GM12878 (cell line): ENCODE measurements at regions not wholly inside any gene's neighbourhood (a gene's known extent, or its start where the extent isn't known, plus 50 kb on each side); places are given as distances from the start of the nearest gene placed in this dataset.

Experiments used
- JUND ChIP-seq: IDR thresholded peaks from 2 replicates; pipeline ENCODE4 v1.6.1; 2012; ENCODE audit warnings: low read depth, mild to moderate bottlenecking, low read length, improper control_type of control experiment, moderate library complexity
- KAT2A ChIP-seq: conservative IDR thresholded peaks from 2 replicates; pipeline ENCODE4 v1.6.1; 2011; ENCODE audit warnings: low read depth, low read length; ENCODE audit not compliant: control insufficient read depth
- KLF5 ChIP-seq: fragments of 450-650 bp; IDR thresholded peaks from 2 replicates; pipeline ENCODE4 v1.6.1; 2014; ENCODE audit warnings: mild to moderate bottlenecking; ENCODE audit not compliant: partially characterized antibody
- TCF3 ChIP-seq: IDR thresholded peaks from 2 replicates; pipeline ENCODE4 v1.6.1; 2012; ENCODE audit warnings: low read depth, mild to moderate bottlenecking, low read length, borderline replicate concordance; ENCODE audit not compliant: insufficient read depth
- TCF7 ChIP-seq: IDR thresholded peaks from 2 replicates; pipeline ENCODE4 v1.6.1; 2014; ENCODE audit warnings: antibody characterized with exemption, borderline replicate concordance
- ZBTB11 ChIP-seq: fragments of 450-650 bp; formaldehyde crosslinking; IDR thresholded peaks from 2 replicates; pipeline ENCODE4 v1.5.0; 2022; ENCODE audit warnings: mild to moderate bottlenecking, missing genetic modification characterization
- TF ChIP-seq, protein P1 (sequence below): fragments of 450-650 bp; IDR thresholded peaks from 2 replicates; pipeline ENCODE4 v1.6.1; 2017; ENCODE audit warnings: antibody characterized with exemption, mild to moderate bottlenecking, moderate library complexity
- TF ChIP-seq, protein P2 (sequence below): fragments of 150-350 bp; IDR thresholded peaks from 2 replicates; pipeline ENCODE4 v1.6.1; 2016; ENCODE audit warnings: low read depth, low read length

- TF ChIP-seq ZBTB11 (CRISPR knock-in tag) (no peak), TCF7 (no peak), JUND (no peak), TCF3 (no peak), KLF5 (no peak), KAT2A (no peak)
- TF ChIP-seq, protein P1, sequence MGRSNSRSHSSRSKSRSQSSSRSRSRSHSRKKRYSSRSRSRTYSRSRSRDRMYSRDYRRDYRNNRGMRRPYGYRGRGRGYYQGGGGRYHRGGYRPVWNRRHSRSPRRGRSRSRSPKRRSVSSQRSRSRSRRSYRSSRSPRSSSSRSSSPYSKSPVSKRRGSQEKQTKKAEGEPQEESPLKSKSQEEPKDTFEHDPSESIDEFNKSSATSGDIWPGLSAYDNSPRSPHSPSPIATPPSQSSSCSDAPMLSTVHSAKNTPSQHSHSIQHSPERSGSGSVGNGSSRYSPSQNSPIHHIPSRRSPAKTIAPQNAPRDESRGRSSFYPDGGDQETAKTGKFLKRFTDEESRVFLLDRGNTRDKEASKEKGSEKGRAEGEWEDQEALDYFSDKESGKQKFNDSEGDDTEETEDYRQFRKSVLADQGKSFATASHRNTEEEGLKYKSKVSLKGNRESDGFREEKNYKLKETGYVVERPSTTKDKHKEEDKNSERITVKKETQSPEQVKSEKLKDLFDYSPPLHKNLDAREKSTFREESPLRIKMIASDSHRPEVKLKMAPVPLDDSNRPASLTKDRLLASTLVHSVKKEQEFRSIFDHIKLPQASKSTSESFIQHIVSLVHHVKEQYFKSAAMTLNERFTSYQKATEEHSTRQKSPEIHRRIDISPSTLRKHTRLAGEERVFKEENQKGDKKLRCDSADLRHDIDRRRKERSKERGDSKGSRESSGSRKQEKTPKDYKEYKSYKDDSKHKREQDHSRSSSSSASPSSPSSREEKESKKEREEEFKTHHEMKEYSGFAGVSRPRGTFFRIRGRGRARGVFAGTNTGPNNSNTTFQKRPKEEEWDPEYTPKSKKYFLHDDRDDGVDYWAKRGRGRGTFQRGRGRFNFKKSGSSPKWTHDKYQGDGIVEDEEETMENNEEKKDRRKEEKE = no peak
- TF ChIP-seq, protein P2, sequence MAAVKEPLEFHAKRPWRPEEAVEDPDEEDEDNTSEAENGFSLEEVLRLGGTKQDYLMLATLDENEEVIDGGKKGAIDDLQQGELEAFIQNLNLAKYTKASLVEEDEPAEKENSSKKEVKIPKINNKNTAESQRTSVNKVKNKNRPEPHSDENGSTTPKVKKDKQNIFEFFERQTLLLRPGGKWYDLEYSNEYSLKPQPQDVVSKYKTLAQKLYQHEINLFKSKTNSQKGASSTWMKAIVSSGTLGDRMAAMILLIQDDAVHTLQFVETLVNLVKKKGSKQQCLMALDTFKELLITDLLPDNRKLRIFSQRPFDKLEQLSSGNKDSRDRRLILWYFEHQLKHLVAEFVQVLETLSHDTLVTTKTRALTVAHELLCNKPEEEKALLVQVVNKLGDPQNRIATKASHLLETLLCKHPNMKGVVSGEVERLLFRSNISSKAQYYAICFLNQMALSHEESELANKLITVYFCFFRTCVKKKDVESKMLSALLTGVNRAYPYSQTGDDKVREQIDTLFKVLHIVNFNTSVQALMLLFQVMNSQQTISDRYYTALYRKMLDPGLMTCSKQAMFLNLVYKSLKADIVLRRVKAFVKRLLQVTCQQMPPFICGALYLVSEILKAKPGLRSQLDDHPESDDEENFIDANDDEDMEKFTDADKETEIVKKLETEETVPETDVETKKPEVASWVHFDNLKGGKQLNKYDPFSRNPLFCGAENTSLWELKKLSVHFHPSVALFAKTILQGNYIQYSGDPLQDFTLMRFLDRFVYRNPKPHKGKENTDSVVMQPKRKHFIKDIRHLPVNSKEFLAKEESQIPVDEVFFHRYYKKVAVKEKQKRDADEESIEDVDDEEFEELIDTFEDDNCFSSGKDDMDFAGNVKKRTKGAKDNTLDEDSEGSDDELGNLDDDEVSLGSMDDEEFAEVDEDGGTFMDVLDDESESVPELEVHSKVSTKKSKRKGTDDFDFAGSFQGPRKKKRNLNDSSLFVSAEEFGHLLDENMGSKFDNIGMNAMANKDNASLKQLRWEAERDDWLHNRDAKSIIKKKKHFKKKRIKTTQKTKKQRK = no peak
Observed at GRCh38 chr22:27063406-27063805, 406.0 kb downstream of the MIAT start (continued).
